B cell (primary cell): ENCODE measurements at regions not wholly inside any gene's neighbourhood (a gene's known extent, or its start where the extent isn't known, plus 50 kb on each side); places are given as distances from the start of the nearest gene placed in this dataset.

Experiments used
- ATAC-seq: fragments of 200-7000 bp; cut with Tn5 transposase; one replicate; pipeline ENCODE4 v1.10.0; 2021; ENCODE audit warnings: low read depth, mild to moderate bottlenecking, moderate number of reproducible peaks, moderate library complexity
- CTCF ChIA-PET: fragments of 350-600 bp; sonication (Branson Sonifier 250); formaldehyde crosslinking; loops from one replicate; lab custom pipeline; 2021; ENCODE audit warnings: antibody characterized with exemption, inconsistent platforms; lab: Charles Lee
- POLR2A ChIA-PET: fragments of 350-600 bp; sonication (Branson Sonifier 250); formaldehyde crosslinking; loops from one replicate; lab custom pipeline; 2021; ENCODE audit warnings: antibody characterized with exemption; lab: Charles Lee
- DNase-seq: peaks from one replicate; pipeline ENCODE4 v3.0.0; 2013
- H2AFZ ChIP-seq: 2 replicates; pipeline ENCODE4 v1.6.1; 2012; ENCODE audit warnings: mild to moderate bottlenecking, low read depth, low read length; ENCODE audit not compliant: insufficient read depth, poor library complexity, severe bottlenecking
- H3K27ac ChIP-seq, 2 donors: 1 replicate in 1 of 2; 2 replicates in 1 of 2; pipeline ENCODE4 v1.5.1; 2012 to 2013; ENCODE audit warnings: low read length in 2 of 2, mild to moderate bottlenecking in 2 of 2, moderate library complexity in 1 of 2
- H3K27me3 ChIP-seq, 4 experiments: fragments of 200-600 bp in 1 of 4; sonication (generic) in 1 of 4; replicated peaks in 1 of 4; 1 replicate in 2 of 4; 2 replicates in 2 of 4; pipeline versions ENCODE4 v1.6.1 to v1.7.0; 2013 to 2016; ENCODE audit warnings: low read length in 3 of 4, mild to moderate bottlenecking in 2 of 4, mixed read lengths in 1 of 4, moderate library complexity in 1 of 4; ENCODE audit not compliant: insufficient read depth in 4 of 4, control insufficient read depth in 3 of 4; ENCODE audit errors: control extremely low read depth in 1 of 4
- H3K36me3 ChIP-seq, 2 experiments: replicated peaks in 1 of 2; 1 replicate in 1 of 2; 2 replicates in 1 of 2; pipeline versions ENCODE4 v1.6.1 to v1.7.1; 2013; ENCODE audit warnings: low read length in 1 of 2; ENCODE audit not compliant: insufficient read depth in 2 of 2, control insufficient read depth in 1 of 2; ENCODE audit errors: control extremely low read depth in 1 of 2, extremely low read depth in 1 of 2
- H3K4me1 ChIP-seq, 2 donors: fragments of 200-600 bp in 1 of 2; sonication (generic) in 1 of 2; 1 replicate in 1 of 2; 2 replicates in 1 of 2; pipeline versions ENCODE4 v1.5.1 to v1.6.1; 2013 to 2017; ENCODE audit warnings: low read length in 2 of 2; ENCODE audit not compliant: control insufficient read depth in 2 of 2, insufficient read depth in 2 of 2
- H3K4me2 ChIP-seq: replicated peaks from 2 replicates; pipeline ENCODE3; 2012; ENCODE audit warnings: mild to moderate bottlenecking, low read depth, low read length; ENCODE audit not compliant: poor library complexity, severe bottlenecking
- H3K4me3 ChIP-seq, 5 experiments: fragments of 200-600 bp in 1 of 5; sonication (generic) in 1 of 5; 1 replicate in 3 of 5; 2 replicates in 2 of 5; pipeline versions ENCODE4 v1.5.1 to v1.7.0; 2011 to 2016; ENCODE audit warnings: low read length in 4 of 5, mild to moderate bottlenecking in 4 of 5, low read depth in 2 of 5, control low read depth in 1 of 5, moderate library complexity in 1 of 5; ENCODE audit not compliant: insufficient read depth in 1 of 5; ENCODE audit errors: control extremely low read depth in 1 of 5, extremely low read depth in 1 of 5
- H3K79me2 ChIP-seq: fragments of 200-600 bp; sonication (generic); one replicate; pipeline ENCODE4 v1.6.0; 2016; ENCODE audit warnings: low read length; ENCODE audit not compliant: control insufficient read depth, insufficient read depth
- H3K9ac ChIP-seq: fragments of 200-600 bp; sonication (generic); 2 replicates; pipeline ENCODE4 v1.6.1; 2017; ENCODE audit warnings: mild to moderate bottlenecking, low read length, moderate library complexity
- H3K9me3 ChIP-seq, 3 donors: one replicate each; pipeline versions ENCODE4 v1.6.1 to v1.7.1; 2013; ENCODE audit warnings: low read length in 2 of 3; ENCODE audit not compliant: control insufficient read depth in 2 of 3, insufficient read depth in 1 of 3; ENCODE audit errors: control extremely low read depth in 1 of 3
- H4K20me1 ChIP-seq: 2 replicates; pipeline ENCODE4 v1.6.0; 2012; ENCODE audit warnings: mild to moderate bottlenecking, low read length; ENCODE audit not compliant: insufficient read depth, control insufficient read depth, poor library complexity, severe bottlenecking
- H3K27ac Mint-ChIP-seq: one replicate; pipeline ENCODE4 v1.8.0; 2021; ENCODE audit warnings: mixed read lengths
- H3K27me3 Mint-ChIP-seq: one replicate; pipeline ENCODE4 v1.8.0; 2021; ENCODE audit warnings: mixed read lengths
- H3K4me1 Mint-ChIP-seq: one replicate; pipeline ENCODE4 v1.8.0; 2021; ENCODE audit warnings: mixed read lengths
- H3K4me3 Mint-ChIP-seq: one replicate; pipeline ENCODE4 v1.8.0; 2021; ENCODE audit warnings: mixed read lengths
- H3K9me3 Mint-ChIP-seq: one replicate; pipeline ENCODE4 v1.8.0; 2022; ENCODE audit warnings: mixed read lengths; ENCODE audit not compliant: insufficient read depth
- EZH2 ChIP-seq: IDR thresholded peaks from 2 replicates; pipeline ENCODE4 v1.6.1; 2012; ENCODE audit warnings: borderline replicate concordance, low read depth, mild to moderate bottlenecking, moderate library complexity, low read length; ENCODE audit not compliant: insufficient read depth, poor library complexity, severe bottlenecking
- WGBS: methylation state at CpG from one replicate; pipeline ENCODE4 v1.1.5; 2013; ENCODE audit warnings: missing lambda C conversion rate; ENCODE audit not compliant: insufficient coverage; 5-methylcytosine and 5-hydroxymethylcytosine counted together
- intact Hi-C: fragments of 100-400 bp; cut with micrococcal nuclease; formaldehyde crosslinking; loops from one replicate; pipeline ENCODE4 v1.10.0; 2022
- TF ChIP-seq, protein P1 (sequence below): fragments of 200-600 bp; IDR thresholded peaks from one replicate; pipeline ENCODE4 v1.8.0; 2022; ENCODE audit warnings: antibody characterized with exemption, mild to moderate bottlenecking

GRCh38 chr15:60122691-60123090, 118.6 kb downstream of the FOXB1 start:
- H3K4me3 ChIP-seq, result no peak overlapping the region
- no peaks in the 10 kb centered on the region for H3K9me3 ChIP-seq
- intact Hi-C loops, result no loop called here
- H3K27me3 Mint-ChIP-seq, result peaks cover 4% of the 10 kb centered on the region
- 63% methylated on average over 2 of the region's 3 CpGs for WGBS
- H3K27ac Mint-ChIP-seq, result no peak overlapping the region
- H3K4me2 ChIP-seq, result no peak overlapping the region
- no peaks in the 10 kb centered on the region for H3K27me3 ChIP-seq
- DNase-seq (no peak), ATAC-seq (no peak)
- TF ChIP-seq EZH2, result no peak
- TF ChIP-seq, protein P1, sequence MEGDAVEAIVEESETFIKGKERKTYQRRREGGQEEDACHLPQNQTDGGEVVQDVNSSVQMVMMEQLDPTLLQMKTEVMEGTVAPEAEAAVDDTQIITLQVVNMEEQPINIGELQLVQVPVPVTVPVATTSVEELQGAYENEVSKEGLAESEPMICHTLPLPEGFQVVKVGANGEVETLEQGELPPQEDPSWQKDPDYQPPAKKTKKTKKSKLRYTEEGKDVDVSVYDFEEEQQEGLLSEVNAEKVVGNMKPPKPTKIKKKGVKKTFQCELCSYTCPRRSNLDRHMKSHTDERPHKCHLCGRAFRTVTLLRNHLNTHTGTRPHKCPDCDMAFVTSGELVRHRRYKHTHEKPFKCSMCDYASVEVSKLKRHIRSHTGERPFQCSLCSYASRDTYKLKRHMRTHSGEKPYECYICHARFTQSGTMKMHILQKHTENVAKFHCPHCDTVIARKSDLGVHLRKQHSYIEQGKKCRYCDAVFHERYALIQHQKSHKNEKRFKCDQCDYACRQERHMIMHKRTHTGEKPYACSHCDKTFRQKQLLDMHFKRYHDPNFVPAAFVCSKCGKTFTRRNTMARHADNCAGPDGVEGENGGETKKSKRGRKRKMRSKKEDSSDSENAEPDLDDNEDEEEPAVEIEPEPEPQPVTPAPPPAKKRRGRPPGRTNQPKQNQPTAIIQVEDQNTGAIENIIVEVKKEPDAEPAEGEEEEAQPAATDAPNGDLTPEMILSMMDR, result no peak
- CTCF ChIA-PET, result no interaction called here
- H3K27ac ChIP-seq, result no peak overlapping the region
- H3K79me2 ChIP-seq, result no peaks in the 10 kb centered on the region
- no peaks in the 10 kb centered on the region for H3K36me3 ChIP-seq
- H3K4me3 Mint-ChIP-seq, result no peak overlapping the region
- H3K4me1 ChIP-seq, result peaks cover 3 to 5% of the 10 kb centered on the region in 2 donors
- H4K20me1 ChIP-seq, result no peaks in the 10 kb centered on the region
- H3K4me1 Mint-ChIP-seq, result peaks cover 12% of the 10 kb centered on the region
- H3K9me3 Mint-ChIP-seq, result no peaks in the 10 kb centered on the region
- H2AFZ ChIP-seq, result no peak overlapping the region
- POLR2A ChIA-PET, result no interaction called here
- H3K9ac ChIP-seq, result no peak overlapping the region

DNA sequence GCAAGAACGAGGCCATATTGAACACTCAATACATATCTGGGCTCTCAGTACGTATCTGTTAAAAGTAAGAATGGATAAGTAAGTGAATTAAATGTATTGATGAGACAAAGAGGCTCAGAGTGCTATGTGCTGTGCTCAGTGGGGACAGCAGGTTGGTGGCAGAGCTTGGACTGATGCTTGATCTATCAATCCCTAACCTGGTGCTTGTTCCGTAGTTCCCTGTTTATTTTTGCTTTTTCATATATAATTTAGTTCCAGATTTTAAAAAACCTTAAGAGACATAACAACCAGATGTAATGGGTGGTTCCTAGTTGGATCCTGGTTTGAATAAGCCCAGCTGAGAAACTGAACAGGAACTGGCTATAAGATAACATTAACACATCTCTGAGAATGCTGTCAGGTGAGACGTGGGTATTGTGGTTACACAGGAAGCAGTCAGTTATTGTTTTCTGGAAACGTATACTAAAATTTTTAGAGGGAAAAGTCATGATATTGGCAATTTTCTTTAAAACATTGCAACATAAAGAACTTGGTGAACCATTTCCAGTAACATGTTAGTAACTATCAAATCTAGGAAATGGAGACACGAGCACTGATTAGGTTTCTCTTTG, 120.5 kb downstream of the FOXB1 start:
- Histone ChIP-seq H3K4me1 (peaks cover 7 to 9% of the 10 kb centered on the region in 2 donors), H3K9me3 (no peaks in the 10 kb centered on the region), H3K79me2 (no peaks in the 10 kb centered on the region), H3K4me2 (no peak overlapping the region), H2AFZ (no peak overlapping the region), H3K9ac (no peak overlapping the region), H3K4me3 (no peak overlapping the region), H4K20me1 (no peaks in the 10 kb centered on the region), H3K27ac (no peak overlapping the region), H3K36me3 (no peaks in the 10 kb centered on the region), H3K27me3 (no peaks in the 10 kb centered on the region)
- TF ChIP-seq, protein P1, result no peak
- no peak for TF ChIP-seq EZH2
- ChIA-PET CTCF (no interaction called here), POLR2A (no interaction called here)
- no peak overlapping the region for H3K4me3 Mint-ChIP-seq
- H3K4me1 Mint-ChIP-seq, result peaks cover 19% of the 10 kb centered on the region
- ATAC-seq (no peak), DNase-seq (no peak)
- H3K27ac Mint-ChIP-seq, result no peak overlapping the region
- no CpG with 5 or more reads among the region's 6 CpGs for WGBS
- no peaks in the 10 kb centered on the region for H3K9me3 Mint-ChIP-seq
- no peaks in the 10 kb centered on the region for H3K27me3 Mint-ChIP-seq
- intact Hi-C loops, result no loop called here
